Epithelial cell of esophagus (primary cell): ENCODE measurements at regions not wholly inside any gene's neighbourhood (a gene's known extent, or its start where the extent isn't known, plus 50 kb on each side); places are given as distances from the start of the nearest gene placed in this dataset.
"Not testable (repeated sequence)": the region's sequence is repeated elsewhere in the genome, so short reads cannot be mapped to it uniquely, and the experiment has no call there.

Experiments
- DNase-seq: peaks from one replicate; pipeline ENCODE4 v3.0.0; 2010; ENCODE audit warnings: low read depth
- H3K4me3 ChIP-seq: 2 replicates; pipeline ENCODE4 v1.5.1; 2011; ENCODE audit warnings: mild to moderate bottlenecking, low read length, control low read depth
- TF ChIP-seq, protein P1 (sequence below): IDR thresholded peaks from 2 replicates; pipeline ENCODE4 v1.5.1; 2011; ENCODE audit warnings: low read depth, mild to moderate bottlenecking, low read length, control low read depth, inconsistent platforms; ENCODE audit not compliant: insufficient read depth; ENCODE audit errors: missing control alignments

DNA sequence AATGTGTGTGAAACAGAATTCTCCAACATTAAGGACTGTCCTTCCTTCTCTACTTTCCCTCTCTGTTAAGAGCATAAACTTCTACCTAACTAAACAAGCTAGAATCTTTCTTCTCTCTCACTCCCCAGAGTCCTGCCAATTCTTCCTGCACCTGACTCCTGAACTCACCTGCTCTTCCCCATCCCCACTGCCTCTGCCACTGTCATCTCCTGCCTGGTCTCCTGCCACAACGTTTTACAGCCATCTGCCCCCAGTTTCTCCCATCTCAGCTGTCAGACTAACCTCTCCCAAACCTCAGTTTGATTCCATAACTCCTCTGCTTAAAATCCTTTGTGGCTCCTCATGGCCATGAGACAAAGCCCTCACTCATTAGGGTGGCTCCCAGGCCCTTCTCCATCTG is 119.8 kb upstream of the FOXN2 start:
- no peak overlapping the region for H3K4me3 ChIP-seq
- no peak for DNase-seq
- TF ChIP-seq, protein P1, sequence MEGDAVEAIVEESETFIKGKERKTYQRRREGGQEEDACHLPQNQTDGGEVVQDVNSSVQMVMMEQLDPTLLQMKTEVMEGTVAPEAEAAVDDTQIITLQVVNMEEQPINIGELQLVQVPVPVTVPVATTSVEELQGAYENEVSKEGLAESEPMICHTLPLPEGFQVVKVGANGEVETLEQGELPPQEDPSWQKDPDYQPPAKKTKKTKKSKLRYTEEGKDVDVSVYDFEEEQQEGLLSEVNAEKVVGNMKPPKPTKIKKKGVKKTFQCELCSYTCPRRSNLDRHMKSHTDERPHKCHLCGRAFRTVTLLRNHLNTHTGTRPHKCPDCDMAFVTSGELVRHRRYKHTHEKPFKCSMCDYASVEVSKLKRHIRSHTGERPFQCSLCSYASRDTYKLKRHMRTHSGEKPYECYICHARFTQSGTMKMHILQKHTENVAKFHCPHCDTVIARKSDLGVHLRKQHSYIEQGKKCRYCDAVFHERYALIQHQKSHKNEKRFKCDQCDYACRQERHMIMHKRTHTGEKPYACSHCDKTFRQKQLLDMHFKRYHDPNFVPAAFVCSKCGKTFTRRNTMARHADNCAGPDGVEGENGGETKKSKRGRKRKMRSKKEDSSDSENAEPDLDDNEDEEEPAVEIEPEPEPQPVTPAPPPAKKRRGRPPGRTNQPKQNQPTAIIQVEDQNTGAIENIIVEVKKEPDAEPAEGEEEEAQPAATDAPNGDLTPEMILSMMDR: no peak

DNA sequence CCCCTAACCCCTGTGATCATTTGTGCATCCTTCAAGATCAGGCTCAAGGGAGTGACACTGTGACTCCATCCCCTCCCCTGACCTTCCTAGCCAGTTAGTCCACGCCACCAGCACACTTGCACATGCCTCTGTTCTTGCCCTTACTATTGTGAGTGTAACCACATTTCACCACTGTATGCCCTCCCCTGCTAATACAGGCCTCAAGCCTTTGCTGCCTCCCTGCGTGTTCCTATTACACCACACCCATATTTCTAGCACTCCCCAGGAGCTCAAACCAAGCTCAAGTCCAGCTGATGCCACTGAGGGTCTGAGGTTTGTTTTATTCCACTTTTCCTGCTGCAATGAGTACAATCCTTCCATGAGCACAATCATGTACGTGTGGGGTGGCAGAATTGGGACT is 119.3 kb upstream of the FOXN2 start:
- TF ChIP-seq, protein P1: no peak
- DNase-seq: no peak
- H3K4me3 ChIP-seq: no peak overlapping the region

DNA sequence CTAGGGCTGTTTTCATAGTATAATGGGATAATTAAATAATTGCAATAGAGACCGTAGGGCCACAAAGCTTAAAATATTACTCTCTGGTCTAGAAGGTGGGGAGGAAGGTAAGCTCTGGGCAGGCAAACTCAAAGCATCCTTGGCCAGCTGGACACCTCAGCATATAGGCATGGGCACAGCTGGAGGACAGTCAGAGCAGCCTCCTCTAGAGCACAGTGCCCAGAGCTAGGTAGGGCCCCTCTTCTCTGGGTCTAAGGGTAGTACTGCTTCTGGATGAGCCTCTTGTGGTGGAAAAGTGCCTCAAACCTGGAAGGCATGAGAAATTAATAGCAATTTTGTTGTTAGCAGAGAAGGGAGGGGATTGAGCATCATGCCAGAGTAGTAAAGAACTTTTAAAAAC is 116.9 kb upstream of the FOXN2 start:
- DNase-seq: no peak
- no peak overlapping the region for H3K4me3 ChIP-seq
- TF ChIP-seq, protein P1: no peak

DNA sequence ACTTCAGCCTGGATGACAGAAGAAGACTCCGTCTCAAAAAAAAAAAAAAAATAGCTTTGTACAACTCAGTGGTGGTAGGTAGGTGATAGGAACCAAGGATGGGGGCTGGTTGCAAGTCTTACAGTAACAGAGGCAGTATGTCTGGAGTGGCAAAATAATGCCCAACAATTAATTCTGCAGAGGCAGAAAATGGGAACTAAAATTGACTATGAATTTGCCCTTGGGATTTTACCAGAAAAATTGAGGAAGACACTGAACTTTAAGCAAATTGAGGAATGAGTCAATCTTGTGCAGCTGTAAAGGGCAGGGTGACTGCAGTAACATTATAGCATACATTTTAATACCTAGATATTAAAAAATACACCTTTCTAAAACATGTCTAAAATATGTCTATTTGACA is 116.1 kb upstream of the FOXN2 start:
- H3K4me3 ChIP-seq: no peak overlapping the region
- no peak for DNase-seq
- TF ChIP-seq, protein P1: no peak

DNA sequence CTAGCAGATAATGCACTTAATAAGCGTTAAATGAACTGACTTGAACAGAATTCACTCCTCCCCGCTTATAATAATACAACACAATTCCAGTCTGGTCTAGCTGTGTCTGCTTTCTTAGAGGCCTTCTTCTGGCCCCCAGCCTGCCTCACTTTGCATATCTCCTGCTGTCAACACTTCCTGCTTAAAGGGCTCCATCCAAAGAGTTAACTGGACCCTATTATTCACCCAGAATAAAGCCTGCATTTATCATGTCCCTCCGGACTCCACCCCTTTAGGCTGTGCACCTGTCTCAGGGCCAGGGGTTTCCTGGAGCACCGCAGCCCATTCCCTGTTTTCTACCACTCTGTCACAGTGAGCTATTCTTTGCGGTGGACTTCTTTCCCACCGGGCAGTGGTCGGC is 115.4 kb upstream of the FOXN2 start:
- TF ChIP-seq, protein P1: no peak
- no peak for DNase-seq
- no peak overlapping the region for H3K4me3 ChIP-seq

DNA sequence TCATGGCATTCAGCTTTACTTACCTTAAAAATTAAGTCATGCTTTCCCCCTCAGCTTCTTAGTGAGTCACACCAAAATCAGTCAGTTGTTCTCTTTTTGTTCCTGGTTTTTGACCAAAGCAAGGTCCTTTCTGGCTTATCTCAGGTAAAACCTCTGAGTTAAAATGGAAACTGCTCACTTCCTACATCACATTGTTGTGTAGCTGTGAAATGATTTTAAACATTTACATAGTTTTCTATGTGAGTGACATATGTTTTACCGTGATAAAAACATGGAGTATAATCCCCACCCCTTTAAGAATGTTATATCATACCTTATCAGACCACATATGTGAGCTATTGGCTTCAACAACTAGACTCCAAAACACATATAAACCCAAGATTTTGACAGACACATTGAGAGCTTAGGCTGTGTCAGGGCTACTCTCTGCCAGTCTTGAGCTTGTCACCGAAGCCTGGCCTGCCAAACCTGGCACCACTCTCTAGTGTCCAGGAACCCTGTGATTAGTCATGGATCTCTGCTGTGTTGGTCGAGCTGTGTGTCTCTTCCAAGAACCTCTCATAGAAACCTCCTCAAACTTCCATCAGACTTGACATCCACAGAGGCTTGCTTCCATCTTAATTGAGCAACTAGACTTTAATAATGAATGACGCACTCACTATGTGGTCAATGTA is 113.7 kb upstream of the FOXN2 start:
- no peak overlapping the region for H3K4me3 ChIP-seq
- DNase-seq: no peak
- TF ChIP-seq, protein P1: no peak

GRCh38 chr2:48201435-48201834 is 113.0 kb upstream of the FOXN2 start:
- H3K4me3 ChIP-seq, DNase-seq: not testable (repeated sequence)
